ENCODE measurements at regions not wholly inside any gene's neighbourhood (a gene's known extent, or its start where the extent isn't known, plus 50 kb on each side); places are given as distances from the start of the nearest gene placed in this dataset.

DNA sequence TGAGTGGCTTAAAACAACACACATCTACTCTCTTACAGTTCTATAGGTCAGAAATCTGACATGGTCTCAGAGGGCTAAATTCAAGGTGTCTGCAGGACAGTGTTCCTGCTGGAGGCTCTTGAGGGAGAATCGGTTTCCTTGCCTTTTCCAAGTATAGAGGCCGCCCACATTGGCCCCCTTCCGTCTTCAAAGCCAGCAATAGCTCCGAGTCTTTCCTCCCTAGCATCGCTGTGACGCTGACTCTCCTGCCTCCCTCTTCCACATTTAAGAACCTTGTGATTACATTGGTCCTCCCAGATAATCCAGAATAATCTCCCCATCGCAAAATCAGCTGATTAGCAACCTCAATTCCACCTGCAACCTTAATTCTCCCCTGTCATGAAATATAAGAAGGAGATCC lies 81.3 kb upstream of the IER5L start:
- Histone ChIP-seq H3K18ac (ENCODE audit: extremely low read depth, low read length) (no peak overlapping the region), H3K23ac (ENCODE audit: insufficient read length) (no peak overlapping the region), H3K4me2 (ENCODE audit: insufficient read depth in 1 of 2, low read depth in 2 of 2, low read length in 2 of 2) (peak overlapping the region; percentile 57 to 68; a peak in 2 of 4 replicates), H3K9me3 (ENCODE audit: insufficient read depth in 2 of 2, low read depth in 1 of 2, low read length in 1 of 2) (no peaks in the 10 kb centered on the region), H3K14ac (ENCODE audit: insufficient read length) (no peak overlapping the region), H3K4me3 (ENCODE audit: extremely low read depth in 1 of 4, insufficient read depth in 2 of 4, low read depth in 3 of 4, low read length in 4 of 4) (0 out of 8 replicates have a peak overlapping the region, but pooled peaks of 1 of the 4 experiments have one; percentile 55), H2AFZ (ENCODE audit: low read length) (no peak overlapping the region), H4K5ac (ENCODE audit: insufficient read length, low read depth, low read length) (no peak overlapping the region), H2BK5ac (ENCODE audit: low read depth, low read length) (no peak overlapping the region), H3K36me3 (ENCODE audit: control insufficient read depth in 2 of 4, insufficient read depth in 4 of 4, low read length in 3 of 4) (no peaks in the 10 kb centered on the region), H4K91ac (replicated peaks; ENCODE audit: insufficient read length, low read length) (no peak overlapping the region), H2BK20ac (ENCODE audit: low read length) (no peak overlapping the region), H3K4ac (replicated peaks; ENCODE audit: insufficient read length, low read depth, low read length) (no peak overlapping the region), H3K27ac (ENCODE audit: low read depth, low read length) (no peak overlapping the region), H3K4me1 (replicated peaks in 1 of 4; ENCODE audit: control insufficient read depth in 3 of 4, insufficient read depth in 4 of 4, low read length in 3 of 4) (peaks cover 0 to 7% (median 4%) of the 10 kb centered on the region in 4 experiments; a peak in 4 of 7 replicates), H2BK120ac (replicated peaks; ENCODE audit: low read depth, low read length) (no peak overlapping the region), H2BK15ac (ENCODE audit: low read length) (no peak overlapping the region), H3K56ac (replicated peaks; ENCODE audit: insufficient read length, low read depth, low read length) (no peak overlapping the region), H3K27me3 (replicated peaks in 1 of 4; ENCODE audit: control insufficient read depth in 3 of 4, extremely low read depth in 1 of 4, insufficient read depth in 3 of 4, low read length in 3 of 4) (peaks cover 6 to 31% (median 27%) of the 10 kb centered on the region in 4 experiments), H3K79me2 (ENCODE audit: control insufficient read depth in 1 of 2, insufficient read depth in 2 of 2, low read length in 2 of 2) (no peaks in the 10 kb centered on the region), H2AK5ac (ENCODE audit: low read depth, low read length) (no peak overlapping the region), H3K79me1 (ENCODE audit: low read depth, low read length) (no peaks in the 10 kb centered on the region), H3K23me2 (ENCODE audit: low read depth, low read length) (peaks cover 5% of the 10 kb centered on the region), H4K20me1 (replicated peaks in 1 of 2; ENCODE audit: control insufficient read depth in 1 of 2, insufficient read depth in 2 of 2, low read length in 2 of 2) (no peaks in the 10 kb centered on the region), H3K9ac (replicated peaks in 1 of 4; ENCODE audit: extremely low read depth in 1 of 4, low read depth in 3 of 4, low read length in 3 of 4) (no peak overlapping the region), H4K8ac (ENCODE audit: extremely low read depth, insufficient read depth, low read length) (no peak overlapping the region), H2BK12ac (ENCODE audit: low read depth, low read length) (0 out of 2 replicates have a peak overlapping the region, but pooled peaks have one; percentile 72)
- WGBS, 2 experiments (ENCODE audit: extremely low coverage in 1 of 2, insufficient coverage in 1 of 2, insufficient read length in 1 of 2, insufficient replicate concordance in 2 of 2, low coverage in 1 of 2, low lambda C conversion rate in 2 of 2, missing lambda C conversion rate in 1 of 2) = 80% methylated on average over 7 of the region's 7 CpGs; no CpG with 5 or more reads in 1 of the 2 experiments
- DNase-seq (ENCODE audit: low read depth in 1 of 2, low spot score in 2 of 2) (no peak), FAIRE-seq (no peak)
- CTCF ChIA-PET (ENCODE audit: partially characterized antibody) = interaction anchor here (0.8 to 2.0 kb wide), 3 partner anchors 20 to 117 kb away, joined by 3 to 5 read pairs (median 3); no protein-coding TSS in a partner anchor
- POLR2A ChIA-PET (ENCODE audit: partially characterized antibody) = interaction anchor here (0.7 to 1.8 kb wide), 2 partner anchors 51 to 81 kb away, joined by 3 to 7 read pairs; partner anchors contain the start of gene IER5L
- TF ChIP-seq TEAD4 (IDR thresholded peaks at IDR 0.05; ENCODE audit: low read depth, low read length) (no peak), TAF1 (IDR thresholded peaks at IDR 0.05; ENCODE audit: low read depth, low read length) (no peak), MAFK (IDR thresholded peaks at IDR 0.05; ENCODE audit: low read depth, low read length) (no peak), TBP (IDR thresholded peaks at IDR 0.05; ENCODE audit: low read depth, low read length) (no peak)
